K562 (cell line): ENCODE measurements at regions not wholly inside any gene's neighbourhood (a gene's known extent, or its start where the extent isn't known, plus 50 kb on each side); places are given as distances from the start of the nearest gene placed in this dataset.
A peak's percentile ranks its signal among the peaks of the same experiment; 100 is the strongest.

Experiments
- AFF1 ChIP-seq, 2 experiments: fragments of 450-650 bp; IDR thresholded peaks; 2 replicates each; pipeline ENCODE4 v1.6.1; 2018; ENCODE audit warnings: mild to moderate bottlenecking in 2 of 2, low read depth in 1 of 2; ENCODE audit not compliant: partially characterized antibody in 2 of 2
- ARID1B ChIP-seq: fragments of 450-650 bp; IDR thresholded peaks from 2 replicates; pipeline ENCODE4 v1.6.1; 2016; ENCODE audit warnings: antibody characterized with exemption, mild to moderate bottlenecking, inconsistent platforms
- CXXC5 ChIP-seq: fragments of 250-450 bp; sonication (Bioruptor Pico); IDR thresholded peaks from 2 replicates; pipeline ENCODE4 v1.8.0; 2022; ENCODE audit warnings: inconsistent platforms, mild to moderate bottlenecking, moderate library complexity
- DACH1 ChIP-seq: fragments of 450-650 bp; IDR thresholded peaks from 2 replicates; pipeline ENCODE4 v1.6.1; 2018; ENCODE audit not compliant: partially characterized antibody
- DPF2 ChIP-seq: fragments of 450-650 bp; IDR thresholded peaks from 2 replicates; pipeline ENCODE4 v1.6.1; 2016
- E2F5 ChIP-seq: sonication (generic); formaldehyde crosslinking; IDR thresholded peaks from 2 replicates; pipeline ENCODE4 v1.8.0; 2022; ENCODE audit warnings: mild to moderate bottlenecking, missing genetic modification reagents
- EP300 ChIP-seq: IDR thresholded peaks from 2 replicates; pipeline ENCODE4 v1.6.1; 2012; ENCODE audit warnings: low read length, improper control_type of control experiment
- FOXK2 ChIP-seq, 2 experiments: fragments of 450-650 bp; IDR thresholded peaks in 1 of 2; conservative IDR thresholded peaks in 1 of 2; 2 replicates each; pipeline ENCODE4 v1.6.1; 2016; ENCODE audit warnings: low read depth in 2 of 2, mild to moderate bottlenecking in 1 of 2
- FOXM1 ChIP-seq, 2 experiments: fragments of 450-650 bp in 1 of 2; sonication (generic) in 1 of 2; formaldehyde crosslinking in 1 of 2; IDR thresholded peaks; 2 replicates each; pipeline versions ENCODE4 v1.6.1 to v1.9.0; 2017 to 2022; ENCODE audit warnings: low read depth in 2 of 2, mild to moderate bottlenecking in 2 of 2, missing genetic modification reagents in 1 of 2, moderate library complexity in 1 of 2
- GABPA ChIP-seq: fragments of 200-800 bp; sonication (Bioruptor generic); conservative IDR thresholded peaks from 2 replicates; pipeline ENCODE4 v1.6.1; 2016; ENCODE audit warnings: low read depth, missing genetic modification characterization, missing compliant biosample characterization
- HDAC2 ChIP-seq: fragments of 450-650 bp; IDR thresholded peaks from 2 replicates; pipeline ENCODE4 v1.6.1; 2016; ENCODE audit warnings: mild to moderate bottlenecking
- HDAC3 ChIP-seq: fragments of 450-650 bp; IDR thresholded peaks from 2 replicates; pipeline ENCODE4 v1.6.1; 2018; ENCODE audit warnings: borderline replicate concordance, mild to moderate bottlenecking, moderate library complexity; ENCODE audit not compliant: partially characterized antibody
- KDM1A ChIP-seq, 2 experiments: fragments of 450-650 bp; IDR thresholded peaks; 2 replicates each; pipeline ENCODE4 v1.6.1; 2016; ENCODE audit warnings: mild to moderate bottlenecking in 2 of 2
- MEIS2 ChIP-seq: fragments of 450-650 bp; IDR thresholded peaks from 2 replicates; pipeline ENCODE4 v1.6.1; 2014; ENCODE audit warnings: mild to moderate bottlenecking; ENCODE audit not compliant: partially characterized antibody
- MTA1 ChIP-seq: fragments of 450-650 bp; IDR thresholded peaks from 2 replicates; pipeline ENCODE4 v1.6.1; 2017; ENCODE audit warnings: borderline replicate concordance
- NBN ChIP-seq: fragments of 450-650 bp; IDR thresholded peaks from 2 replicates; pipeline ENCODE4 v1.6.1; 2016; ENCODE audit warnings: low read depth, mild to moderate bottlenecking
- NFIX ChIP-seq: fragments of 250-450 bp; sonication (Bioruptor Pico); IDR thresholded peaks from 2 replicates; pipeline ENCODE4 v1.4.0; 2020; ENCODE audit warnings: low read depth, mild to moderate bottlenecking, moderate library complexity
- RCOR1 ChIP-seq, 2 experiments: IDR thresholded peaks; 2 replicates each; pipeline ENCODE4 v1.6.1; 2012; ENCODE audit warnings: low read depth in 2 of 2, low read length in 2 of 2, borderline replicate concordance in 1 of 2, improper control_type of control experiment in 1 of 2
- SAP30 ChIP-seq: fragments of 200-600 bp; sonication (generic); IDR thresholded peaks from 2 replicates; pipeline ENCODE4 v1.6.1; 2012; ENCODE audit warnings: borderline replicate concordance, low read depth, mild to moderate bottlenecking, moderate library complexity, low read length, control low read depth, inconsistent platforms; ENCODE audit not compliant: insufficient read depth, poor library complexity, severe bottlenecking
- SMARCA5 ChIP-seq: fragments of 450-650 bp; IDR thresholded peaks from 2 replicates; pipeline ENCODE4 v1.6.1; 2016
- TAF7 ChIP-seq: fragments of 450-650 bp; IDR thresholded peaks from 2 replicates; pipeline ENCODE4 v1.6.1; 2016; ENCODE audit warnings: missing genetic modification characterization, missing compliant biosample characterization
- TBL1XR1 ChIP-seq, 2 experiments: IDR thresholded peaks; 2 replicates each; pipeline ENCODE4 v1.6.1; 2012; ENCODE audit warnings: improper control_type of control experiment in 2 of 2, low read length in 2 of 2, mild to moderate bottlenecking in 1 of 2
- TCF7L2 ChIP-seq: fragments of 150-350 bp; IDR thresholded peaks from 2 replicates; pipeline ENCODE4 v1.6.1; 2016; ENCODE audit warnings: low read depth, mild to moderate bottlenecking, low read length, moderate library complexity
- TRIM24 ChIP-seq, 2 experiments: fragments of 450-650 bp; IDR thresholded peaks; 2 replicates each; pipeline ENCODE4 v1.6.1; 2016
- ZFP1 ChIP-seq: fragments of 450-650 bp; formaldehyde crosslinking; IDR thresholded peaks from 2 replicates; pipeline ENCODE4 v1.4.0; 2020; ENCODE audit warnings: mild to moderate bottlenecking, mixed read lengths
- ZNF668 ChIP-seq: fragments of 250-450 bp; sonication (Bioruptor Pico); IDR thresholded peaks from 2 replicates; pipeline ENCODE4 v1.8.0; 2022; ENCODE audit warnings: mild to moderate bottlenecking, inconsistent platforms
- ZNF79 ChIP-seq: fragments of 250-450 bp; sonication (Bioruptor Pico); IDR thresholded peaks from 2 replicates; pipeline ENCODE4 v1.4.0; 2020; ENCODE audit warnings: low read depth, mild to moderate bottlenecking, moderate library complexity

- TF ChIP-seq AFF1 (IDR thresholded peaks at IDR 0.05; ENCODE audit: low read depth in 1 of 2, partially characterized antibody in 2 of 2) (no peak), FOXK2 (conservative IDR thresholded peaks at IDR 0.05 in 1 of 2, IDR thresholded peaks at IDR 0.05 in 1 of 2; ENCODE audit: low read depth in 2 of 2) (0 out of 4 replicates have a peak, but pooled peaks of 1 of the 2 experiments have one; percentile 26), DACH1 (peak; percentile 85), TRIM24 (IDR thresholded peaks at IDR 0.05) (peak; percentile 54 to 83; a peak in 3 of 4 replicates), E2F5 (CRISPR knock-in tag) (no peak), RCOR1 (IDR thresholded peaks at IDR 0.05; ENCODE audit: borderline replicate concordance in 1 of 2, low read depth in 2 of 2, low read length in 2 of 2) (peak in 1 of 2 experiments; percentile 44; a peak in 2 of 4 replicates), FOXM1 (IDR thresholded peaks at IDR 0.05; ENCODE audit: low read depth) (peak; percentile 65; the same call in 1 of the 2 replicates), FOXM1 (CRISPR knock-in tag; IDR thresholded peaks at IDR 0.05; ENCODE audit: low read depth) (no peak), DPF2 (peak; percentile 86), SAP30 (no peak), CXXC5 (CRISPR knock-in tag) (peak; percentile 47), TAF7 (no peak), EP300 (peak; percentile 84), ZFP1 (CRISPR knock-in tag) (no peak), NFIX (no peak), MTA1 (0 out of 2 replicates have a peak, but pooled peaks have one; percentile 23), HDAC3 (peak; percentile 77), HDAC2 (0 out of 2 replicates have a peak, but pooled peaks have one; percentile 48), NBN (peak; percentile 34; the same call in 1 of the 2 replicates), KDM1A (IDR thresholded peaks at IDR 0.05) (peak; percentile 66 to 80; a peak in 3 of 4 replicates), GABPA (no peak), SMARCA5 (no peak), ZNF668 (CRISPR knock-in tag) (no peak), MEIS2 (peak; percentile 99), TBL1XR1 (IDR thresholded peaks at IDR 0.05; ENCODE audit: low read length in 2 of 2) (peak in 1 of 2 experiments; percentile 72; a peak in 3 of 4 replicates), ARID1B (peak; percentile 95), ZNF79 (CRISPR knock-in tag) (no peak), TCF7L2 (peak; percentile 74)
Measured at GRCh38 chr5:89133129-89133528, 250.1 kb upstream of the MEF2C start (continued).
